NCI-H2196 treated with DMSO at 0.1 percent for 48 hours (cell line): ENCODE measurements at regions not wholly inside any gene's neighbourhood (a gene's known extent, or its start where the extent isn't known, plus 50 kb on each side); places are given as distances from the start of the nearest gene placed in this dataset.

ENCODE experiments used
- DNase-seq: peaks from one replicate; lab custom pipeline; 2025; ENCODE audit not compliant: unreplicated experiment; lab: John Stamatoyannopoulos, UW

DNA sequence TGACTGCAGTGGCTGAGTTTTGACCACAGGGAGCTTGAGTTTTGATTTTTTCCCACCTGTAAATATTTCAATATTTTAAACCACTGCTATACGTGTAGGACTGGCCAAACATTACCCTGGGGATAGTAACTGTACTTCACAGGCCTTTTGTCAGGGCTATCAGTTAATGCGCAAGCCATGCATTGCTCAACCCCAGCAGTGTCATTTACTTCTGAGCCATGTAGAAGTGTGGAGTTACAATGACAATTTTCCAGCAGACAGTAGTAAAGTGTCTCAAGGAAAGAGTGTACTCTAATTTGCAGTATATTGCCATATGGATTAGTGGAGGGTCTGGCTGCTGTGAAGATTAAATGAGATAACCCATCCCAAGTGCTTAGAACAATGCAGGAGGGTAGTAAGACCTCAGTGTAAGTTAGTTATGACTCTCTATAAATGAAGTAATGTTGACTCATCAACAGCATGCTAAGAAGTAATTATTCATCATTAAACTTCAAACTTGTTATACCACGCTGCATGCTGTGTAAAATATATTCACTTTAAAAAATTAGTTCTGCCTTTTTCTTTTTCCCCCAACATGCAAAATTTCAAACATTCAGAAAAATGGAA lies 489.2 kb downstream of the KDM4C start:
- DNase-seq, result no peak

DNA sequence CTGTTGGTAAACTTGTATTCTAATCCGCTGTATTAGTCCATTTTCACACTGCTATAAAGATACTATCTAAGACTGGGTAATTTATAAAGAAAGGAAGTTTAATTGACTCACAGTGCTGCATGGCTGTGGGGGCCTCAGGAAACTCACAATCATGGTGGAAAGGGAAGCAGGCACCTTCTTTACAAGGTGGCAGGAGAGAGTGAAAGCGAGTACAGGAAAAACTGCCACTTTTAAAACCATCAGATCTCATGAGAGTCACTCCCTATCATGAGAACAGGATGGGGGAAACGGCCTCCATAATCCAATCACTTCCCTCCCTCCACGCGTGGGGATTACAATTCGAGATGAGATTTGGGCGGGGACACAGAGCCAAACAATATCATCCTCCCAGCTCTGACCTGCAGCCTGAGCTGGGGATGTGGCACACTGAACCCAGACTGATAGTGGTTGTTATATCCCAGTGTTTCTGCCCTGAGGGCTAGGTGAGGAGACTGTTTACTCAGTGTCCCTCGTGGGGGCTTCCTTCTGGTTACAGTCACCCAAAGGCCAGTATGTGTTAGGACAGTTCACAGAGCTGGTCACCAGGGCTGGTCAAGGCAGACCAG lies 488.3 kb downstream of the KDM4C start:
- no peak for DNase-seq

DNA sequence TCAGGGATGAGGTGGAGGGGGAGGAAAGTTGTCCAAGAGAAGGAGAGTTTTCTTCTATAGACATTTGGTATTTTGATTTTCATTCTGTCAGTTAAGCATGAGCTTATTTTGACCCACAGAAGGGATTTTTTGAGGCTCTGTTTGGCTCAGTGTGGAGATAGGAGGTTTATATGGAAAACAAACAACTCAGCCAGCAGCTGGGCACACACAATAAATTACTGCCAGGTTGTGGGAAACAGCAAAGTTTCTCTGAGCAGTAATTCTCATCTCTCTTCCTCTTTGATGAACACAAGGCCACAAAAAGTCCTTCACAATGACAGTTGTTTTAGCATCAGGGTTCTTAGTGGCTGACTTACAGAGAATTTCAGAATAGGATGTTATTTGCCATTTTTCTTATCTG lies 486.1 kb downstream of the KDM4C start:
- DNase-seq, result peak; percentile 20

DNA sequence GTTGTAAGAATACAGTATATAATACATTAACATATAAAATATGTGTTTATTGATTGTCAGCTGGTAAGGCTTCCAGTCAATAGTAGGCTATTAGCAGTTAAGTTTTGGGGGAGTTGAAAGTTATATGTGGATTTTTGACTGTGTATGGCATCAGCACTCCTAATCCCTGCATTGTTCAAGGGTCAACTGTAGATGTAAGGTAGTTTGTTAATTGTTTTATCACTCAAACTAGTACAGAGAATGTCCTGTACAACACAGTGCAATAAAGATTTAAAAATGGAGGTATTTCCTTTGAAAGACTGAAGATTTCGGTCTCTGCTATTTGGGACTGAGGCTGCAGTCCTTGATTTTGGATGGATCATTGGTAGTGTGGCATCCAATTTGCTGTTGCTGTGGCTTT lies 484.4 kb downstream of the KDM4C start:
- DNase-seq, result no peak

DNA sequence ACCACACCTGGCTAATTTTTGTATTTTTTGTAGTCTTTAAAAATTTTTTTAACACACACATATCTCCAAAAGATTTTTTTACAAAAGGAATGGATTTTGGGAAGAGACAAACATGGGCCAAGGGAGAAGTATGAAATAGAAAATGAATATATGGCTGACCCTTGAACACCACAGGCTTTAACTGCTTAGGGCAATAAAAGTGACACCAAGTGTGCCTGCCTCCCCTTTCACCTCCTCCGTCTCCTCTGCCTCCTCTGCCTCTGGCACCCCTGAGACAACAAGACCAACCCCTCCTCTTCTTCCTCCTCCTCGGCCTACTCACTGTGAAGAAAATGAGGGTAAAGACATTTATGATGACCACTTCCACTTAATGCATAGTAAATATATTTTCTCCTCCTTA lies 483.9 kb downstream of the KDM4C start:
- no peak for DNase-seq

DNA sequence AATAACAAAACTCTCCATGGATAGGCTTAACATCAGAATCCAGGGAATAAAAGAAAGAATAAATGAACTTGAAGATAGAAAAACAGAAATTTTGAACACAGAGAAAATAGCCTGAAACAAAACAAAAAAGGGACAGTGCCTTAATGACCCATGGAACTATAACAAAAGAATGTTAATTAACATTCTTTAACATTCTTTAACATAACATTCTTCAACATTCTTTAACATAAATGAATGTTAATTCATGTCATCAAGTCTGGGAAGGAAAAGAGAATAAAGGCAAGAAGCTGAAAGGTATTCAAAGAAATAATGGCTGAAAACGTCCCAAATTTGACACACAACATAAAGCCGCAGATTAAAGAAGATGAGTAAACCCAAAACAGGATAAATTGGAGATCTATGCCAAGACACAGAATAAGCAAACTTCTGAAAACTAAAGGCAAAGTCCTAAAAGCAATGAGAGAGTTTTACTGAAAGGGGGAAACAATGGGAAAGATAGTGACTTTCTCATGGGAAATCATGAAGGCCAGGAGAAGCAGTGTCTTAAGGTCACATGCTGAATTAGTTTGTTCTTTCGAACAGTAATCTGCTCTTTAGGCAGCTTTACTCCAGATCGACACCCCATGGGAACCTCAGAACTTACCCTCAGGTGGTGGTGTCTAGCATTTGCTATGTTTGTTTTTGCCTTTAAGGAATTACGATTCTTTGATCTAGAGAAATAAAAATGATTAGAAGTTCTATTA lies 483.0 kb downstream of the KDM4C start:
- no peak for DNase-seq

DNA sequence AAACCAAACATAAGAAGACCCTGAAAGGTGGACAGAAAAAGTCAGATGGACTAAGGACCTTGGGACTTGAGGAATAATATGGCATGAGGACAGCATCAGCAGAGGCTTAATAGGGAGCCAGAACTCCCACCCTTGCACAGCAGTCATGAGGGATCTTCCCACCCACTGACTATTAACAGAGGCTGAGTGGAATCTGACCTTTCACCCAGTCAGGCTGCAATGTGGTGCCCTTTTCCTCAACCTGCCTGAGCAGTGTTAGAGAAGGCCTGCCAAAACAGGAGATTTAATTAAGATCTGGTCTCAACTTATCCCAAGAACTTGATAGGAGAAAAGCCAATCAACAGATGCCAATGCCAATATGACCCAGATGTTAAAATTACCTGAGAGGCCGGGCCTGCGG lies 481.9 kb downstream of the KDM4C start:
- DNase-seq, result no peak

DNA sequence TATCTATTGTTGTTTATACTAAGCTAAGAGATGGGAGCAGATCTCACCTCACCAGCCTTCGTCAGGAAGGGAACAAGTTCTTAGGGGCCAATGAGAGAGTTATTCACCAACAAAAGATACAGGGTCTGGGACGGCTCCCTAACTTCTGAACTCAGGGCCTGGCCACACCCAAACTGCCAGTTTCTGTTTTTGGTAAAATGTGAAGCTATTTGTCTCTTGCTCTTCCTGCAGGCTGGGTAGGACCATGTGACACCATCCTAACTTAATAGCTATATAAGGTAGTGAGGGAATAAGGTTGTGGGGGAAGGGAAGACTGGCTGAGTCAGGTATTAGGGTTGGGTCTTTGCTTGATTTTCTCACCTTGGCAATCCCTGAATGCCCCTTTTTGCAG lies 480.5 kb downstream of the KDM4C start:
- no peak for DNase-seq

DNA sequence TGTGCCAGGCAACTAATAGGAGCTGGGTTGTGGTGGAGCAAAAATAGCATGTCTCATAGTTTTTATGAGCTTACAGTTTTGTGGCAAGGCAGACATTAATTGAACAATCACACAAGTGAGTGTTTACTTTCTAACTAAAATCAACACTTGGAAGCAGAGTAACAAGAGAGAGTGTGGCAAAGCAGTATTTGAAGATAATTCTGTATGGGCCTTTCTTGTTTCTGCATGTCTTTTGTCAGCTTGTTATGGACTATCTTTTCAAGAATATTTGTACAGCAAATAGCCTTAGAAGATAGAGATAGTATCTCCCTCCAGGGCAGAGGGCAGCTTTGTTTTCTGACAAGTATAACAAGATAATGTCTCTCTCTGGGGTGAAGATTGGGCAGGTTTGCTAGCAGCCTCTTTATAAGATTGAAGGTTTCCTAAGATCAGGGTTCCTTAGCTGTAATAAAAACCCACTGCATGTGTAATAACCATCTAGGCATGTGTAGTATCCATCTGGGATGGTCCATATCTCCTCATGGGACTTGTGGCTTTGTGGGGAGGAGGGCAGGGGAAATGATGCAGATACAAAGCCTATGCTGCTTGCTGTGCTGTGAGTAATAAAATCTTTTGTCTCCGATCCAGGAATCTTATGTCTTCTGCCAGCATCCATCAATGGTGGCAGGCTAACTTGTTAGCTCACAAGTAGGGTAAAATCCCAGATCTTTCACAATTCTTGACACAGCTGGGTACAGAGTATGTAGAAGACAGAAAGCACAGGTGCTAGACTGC lies 479.9 kb downstream of the KDM4C start:
- peak; percentile 89 for DNase-seq

DNA sequence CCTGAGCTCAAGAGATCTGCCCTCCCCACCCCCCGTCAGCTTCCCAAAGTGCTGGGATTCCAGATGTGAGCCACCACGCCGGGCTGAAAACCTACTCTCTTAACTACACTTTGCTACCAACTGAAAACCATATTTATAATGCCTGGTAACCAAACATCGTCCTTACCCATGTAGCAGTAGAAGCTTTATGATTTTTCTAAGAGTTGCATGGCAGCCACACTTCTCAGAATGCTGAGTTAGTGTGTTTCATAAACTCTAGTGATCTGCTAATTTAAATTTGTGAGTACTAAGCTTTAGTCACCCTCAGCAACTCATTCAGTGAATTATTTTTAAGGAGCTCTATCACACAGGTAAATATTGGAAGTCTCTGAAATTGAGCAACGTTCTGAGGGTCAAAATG lies 478.4 kb downstream of the KDM4C start:
- no peak for DNase-seq

DNA sequence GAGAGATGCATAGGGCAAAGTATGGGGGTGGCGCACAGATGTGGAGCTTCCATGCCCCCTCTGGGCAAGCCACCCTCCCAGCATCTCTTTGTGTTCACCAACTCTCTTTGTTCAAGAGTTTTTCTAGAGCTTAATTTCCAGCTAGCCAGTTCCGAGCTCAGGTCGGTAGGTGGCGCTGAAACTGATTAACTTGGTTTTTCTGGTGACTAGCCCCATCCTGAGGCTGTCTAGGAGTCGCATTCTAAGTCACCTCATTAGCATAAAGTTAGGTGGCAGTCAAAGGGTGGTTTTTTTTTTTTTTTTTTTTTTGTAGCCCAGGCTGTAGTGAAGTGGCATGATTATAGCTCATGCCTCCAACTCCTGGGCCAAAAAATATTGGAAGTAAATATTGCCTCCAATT lies 476.4 kb downstream of the KDM4C start:
- DNase-seq, result no peak

DNA sequence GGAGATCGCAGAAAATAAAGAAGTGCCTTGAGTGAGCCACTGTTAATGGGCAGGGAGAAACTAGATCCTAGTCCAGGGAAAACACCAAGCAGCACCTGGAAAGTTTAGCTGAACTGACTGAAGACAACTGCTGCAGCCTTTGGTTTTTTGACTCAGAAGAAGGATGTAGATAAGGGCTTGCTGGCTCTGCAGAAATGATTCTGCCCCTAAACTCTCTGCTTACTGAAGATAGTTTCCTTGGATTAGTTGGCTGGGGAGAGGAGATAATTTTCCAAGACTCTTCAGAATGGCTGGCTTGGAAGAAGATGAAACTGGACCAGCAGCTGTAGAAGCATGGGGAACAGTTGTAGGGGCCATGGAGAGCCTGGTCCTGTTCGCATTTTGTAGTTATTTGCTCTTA lies 471.8 kb downstream of the KDM4C start:
- no peak for DNase-seq

DNA sequence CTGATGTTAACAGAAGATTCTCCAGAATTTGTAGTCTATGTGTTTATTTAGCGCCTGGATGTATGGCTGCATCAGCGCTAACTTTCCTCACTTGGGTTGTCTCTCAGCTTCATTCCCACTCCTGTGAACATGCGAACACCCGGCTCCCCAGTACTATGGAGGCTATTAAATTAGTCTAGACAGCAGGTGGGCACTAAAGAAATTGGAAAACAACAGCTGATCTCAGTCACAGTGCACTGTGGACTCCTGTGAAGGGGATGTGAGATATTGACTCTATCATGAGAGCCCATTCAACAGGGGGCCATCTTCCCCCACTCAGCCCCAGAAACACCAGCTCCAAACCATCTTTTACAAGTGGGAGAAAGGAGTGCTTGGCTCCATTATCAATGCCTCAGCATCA lies 471.0 kb downstream of the KDM4C start:
- no peak for DNase-seq

DNA sequence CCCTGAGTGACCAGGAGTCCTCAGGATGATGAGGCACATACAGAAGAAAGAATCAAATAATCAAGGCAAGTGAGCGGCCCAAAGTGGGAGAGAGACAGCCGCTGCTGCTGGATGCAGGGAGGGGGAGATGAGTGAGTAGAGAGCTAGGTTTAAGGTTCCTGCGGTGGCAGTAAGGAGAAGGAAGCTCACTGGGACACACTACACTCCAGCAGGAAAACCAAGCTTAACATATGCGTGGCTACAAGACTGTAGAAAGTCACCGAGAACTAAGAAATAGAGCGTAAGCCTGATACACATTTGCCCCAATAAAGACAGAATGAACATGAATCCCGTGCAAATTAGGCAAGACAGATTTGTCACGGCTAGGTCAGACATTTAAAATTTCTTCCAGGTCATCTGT lies 470.2 kb downstream of the KDM4C start:
- DNase-seq, result no peak

DNA sequence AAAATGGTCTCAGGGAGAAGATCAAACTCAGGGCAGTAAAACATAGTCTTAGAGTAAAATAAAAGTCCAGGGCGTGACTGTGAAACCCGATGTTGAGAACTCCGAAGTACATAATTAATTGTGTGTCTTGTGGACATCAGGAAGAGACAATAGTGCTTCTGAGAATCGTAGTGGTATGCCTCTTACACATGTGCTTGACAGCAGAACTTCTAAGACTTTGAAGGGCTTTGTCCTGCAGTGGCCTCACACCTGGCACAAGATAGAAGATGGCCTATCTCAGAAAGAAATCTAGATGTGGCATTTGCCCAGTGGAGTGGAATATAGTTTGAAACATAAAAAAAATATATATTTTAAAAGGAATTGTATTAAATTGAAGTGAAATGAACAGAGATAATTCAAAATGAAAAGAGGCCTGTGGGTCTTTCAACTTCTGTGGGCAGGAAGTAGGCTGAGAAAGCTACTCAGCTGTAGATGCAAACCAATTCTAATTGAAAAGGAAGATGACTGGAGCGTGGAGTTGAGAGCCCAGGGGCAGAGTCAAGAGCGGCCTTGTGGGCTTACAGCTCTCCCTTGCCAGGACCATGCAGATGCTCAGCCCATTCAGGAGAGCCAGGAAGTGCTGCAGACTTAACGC lies 468.4 kb downstream of the KDM4C start:
- no peak for DNase-seq
